ENCODE measurements at regions not wholly inside any gene's neighbourhood (a gene's known extent, or its start where the extent isn't known, plus 50 kb on each side); places are given as distances from the start of the nearest gene placed in this dataset.

DNA sequence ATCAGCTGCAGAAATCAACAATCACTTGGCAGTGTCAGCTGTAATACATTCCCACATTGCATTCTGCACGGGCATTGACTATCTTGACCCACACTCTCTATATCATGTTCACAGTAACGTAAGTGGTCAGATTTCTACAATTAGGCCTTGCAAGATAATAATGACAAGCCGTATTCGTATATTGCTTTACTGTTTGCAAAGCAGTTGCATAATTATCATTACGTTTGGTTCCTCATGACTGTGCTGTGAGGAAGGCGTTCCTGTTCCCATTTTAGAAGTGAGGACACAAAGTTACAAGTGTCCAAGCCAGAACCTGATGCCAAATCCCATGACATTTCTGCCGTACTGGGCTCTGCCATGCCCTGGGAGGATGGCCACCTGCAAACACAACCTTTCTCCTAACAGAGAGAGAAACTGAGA lies 53.5 kb upstream of the TARBP1 start:
- H2AFZ ChIP-seq (ENCODE audit: insufficient read depth, low read depth, low read length, poor library complexity, severe bottlenecking) = no peak overlapping the region
- no peaks in the 10 kb centered on the region for H3K36me3 ChIP-seq (replicated peaks in 1 of 2; ENCODE audit: control extremely low read depth in 1 of 2, control insufficient read depth in 1 of 2, extremely low read depth in 1 of 2, insufficient read depth in 2 of 2, low read length in 1 of 2)
- no peak overlapping the region for H3K4me3 Mint-ChIP-seq
- H4K20me1 ChIP-seq (ENCODE audit: control insufficient read depth, insufficient read depth, low read length, poor library complexity, severe bottlenecking) = no peaks in the 10 kb centered on the region
- CTCF ChIA-PET = no interaction called here
- no peaks in the 10 kb centered on the region for H3K27me3 ChIP-seq (replicated peaks in 1 of 4; ENCODE audit: control extremely low read depth in 1 of 4, control insufficient read depth in 3 of 4, insufficient read depth in 4 of 4, low read length in 3 of 4)
- H3K4me3 ChIP-seq (ENCODE audit: control extremely low read depth in 1 of 5, extremely low read depth in 1 of 5, insufficient read depth in 1 of 5, low read depth in 2 of 5, low read length in 4 of 5) = no peak overlapping the region
- H3K9ac ChIP-seq (ENCODE audit: low read length) = no peak overlapping the region
- H3K4me1 Mint-ChIP-seq = peaks cover 8% of the 10 kb centered on the region
- DNase-seq = no peak
- ATAC-seq (ENCODE audit: low read depth) = no peak
- TF ChIP-seq CTCF (IDR thresholded peaks at IDR 0.05) (no peak), EZH2 (IDR thresholded peaks at IDR 0.05; ENCODE audit: borderline replicate concordance, insufficient read depth, low read depth, low read length, poor library complexity, severe bottlenecking) (no peak)
- peaks cover 4% of the 10 kb centered on the region for H3K27me3 Mint-ChIP-seq
- peaks cover 3 to 5% of the 10 kb centered on the region in 2 donors for H3K4me1 ChIP-seq (ENCODE audit: control insufficient read depth in 2 of 2, insufficient read depth in 2 of 2, low read length in 2 of 2)
- H3K27ac Mint-ChIP-seq = no peak overlapping the region
- intact Hi-C loops (cut with micrococcal nuclease) = no loop called here
- no peak overlapping the region for H3K4me2 ChIP-seq (replicated peaks; ENCODE audit: low read depth, low read length, poor library complexity, severe bottlenecking)
- no peak overlapping the region for H3K27ac ChIP-seq (ENCODE audit: low read length in 2 of 2)
- 92% methylated on average over 6 of the region's 7 CpGs for WGBS (ENCODE audit: insufficient coverage)
- H3K9me3 Mint-ChIP-seq (ENCODE audit: insufficient read depth) = no peaks in the 10 kb centered on the region
- POLR2A ChIA-PET = interaction anchor here (0.6 kb wide), 1 partner anchor 312 kb away, joined by 10 read pairs; no protein-coding TSS in a partner anchor
- H3K9me3 ChIP-seq (ENCODE audit: control extremely low read depth in 1 of 3, control insufficient read depth in 2 of 3, insufficient read depth in 1 of 3, low read length in 2 of 3) = no peaks in the 10 kb centered on the region
- H3K79me2 ChIP-seq (ENCODE audit: control insufficient read depth, insufficient read depth, low read length) = no peaks in the 10 kb centered on the region

DNA sequence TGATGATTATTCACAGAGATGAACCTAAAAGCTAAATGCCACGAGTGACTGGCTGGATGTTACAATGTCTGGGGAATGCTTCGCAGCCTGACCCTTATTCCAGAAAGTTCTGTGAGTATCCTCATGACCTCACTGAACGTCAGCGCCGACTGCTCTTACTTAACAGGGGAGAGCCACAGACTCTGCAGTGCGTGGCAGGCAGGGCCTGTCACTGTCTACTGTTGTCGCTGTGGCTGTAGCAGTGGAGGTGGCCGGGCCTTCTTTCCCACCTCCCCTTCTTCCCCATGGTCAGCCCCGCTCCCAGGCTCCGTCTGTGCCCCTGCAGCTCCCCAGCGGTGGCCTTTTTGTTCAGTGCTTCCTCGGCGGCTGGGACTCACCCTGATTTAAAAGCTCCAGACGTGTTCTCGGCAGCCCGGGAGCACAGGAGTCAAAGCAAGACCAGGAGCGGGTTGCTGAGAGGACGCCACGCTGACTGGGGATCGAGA lies 52.2 kb upstream of the TARBP1 start:
- ATAC-seq (ENCODE audit: low read depth) (no peak), DNase-seq (no peak)
- 89% methylated on average over 20 of the region's 20 CpGs for whole genome bisulfite sequencing (ENCODE audit: insufficient coverage)
- intact Hi-C loops (cut with micrococcal nuclease) = no loop called here
- no peak overlapping the region for H3K4me3 ChIP-seq (ENCODE audit: control extremely low read depth in 1 of 5, extremely low read depth in 1 of 5, insufficient read depth in 1 of 5, low read depth in 2 of 5, low read length in 4 of 5)
- no peak overlapping the region for H2AFZ ChIP-seq (ENCODE audit: insufficient read depth, low read depth, low read length, poor library complexity, severe bottlenecking)
- no peak overlapping the region for H3K27ac ChIP-seq (ENCODE audit: low read length in 2 of 2)
- Mint-ChIP-seq H3K4me1 (peaks cover 8% of the 10 kb centered on the region), H3K27me3 (peaks cover 4% of the 10 kb centered on the region), H3K4me3 (no peak overlapping the region), H3K9me3 (ENCODE audit: insufficient read depth) (no peaks in the 10 kb centered on the region), H3K27ac (no peak overlapping the region)
- no peaks in the 10 kb centered on the region for H4K20me1 ChIP-seq (ENCODE audit: control insufficient read depth, insufficient read depth, low read length, poor library complexity, severe bottlenecking)
- peaks cover 3 to 5% of the 10 kb centered on the region in 2 donors for H3K4me1 ChIP-seq (ENCODE audit: control insufficient read depth in 2 of 2, insufficient read depth in 2 of 2, low read length in 2 of 2)
- no peaks in the 10 kb centered on the region for H3K79me2 ChIP-seq (ENCODE audit: control insufficient read depth, insufficient read depth, low read length)
- no peaks in the 10 kb centered on the region for H3K27me3 ChIP-seq (replicated peaks in 1 of 4; ENCODE audit: control extremely low read depth in 1 of 4, control insufficient read depth in 3 of 4, insufficient read depth in 4 of 4, low read length in 3 of 4)
- TF ChIP-seq EZH2 (IDR thresholded peaks at IDR 0.05; ENCODE audit: borderline replicate concordance, insufficient read depth, low read depth, low read length, poor library complexity, severe bottlenecking) (no peak), CTCF (IDR thresholded peaks at IDR 0.05) (no peak)
- CTCF ChIA-PET = interaction anchor here (0.8 kb wide), 1 partner anchor 35 kb away, joined by 5 read pairs; no protein-coding TSS in a partner anchor
- no peak overlapping the region for H3K4me2 ChIP-seq (replicated peaks; ENCODE audit: low read depth, low read length, poor library complexity, severe bottlenecking)
- POLR2A ChIA-PET = no interaction called here
- H3K9ac ChIP-seq (ENCODE audit: low read length) = no peak overlapping the region
- no peaks in the 10 kb centered on the region for H3K9me3 ChIP-seq (ENCODE audit: control extremely low read depth in 1 of 3, control insufficient read depth in 2 of 3, insufficient read depth in 1 of 3, low read length in 2 of 3)
- H3K36me3 ChIP-seq (replicated peaks in 1 of 2; ENCODE audit: control extremely low read depth in 1 of 2, control insufficient read depth in 1 of 2, extremely low read depth in 1 of 2, insufficient read depth in 2 of 2, low read length in 1 of 2) = no peaks in the 10 kb centered on the region
